ENCODE measurements at regions not wholly inside any gene's neighbourhood (a gene's known extent, or its start where the extent isn't known, plus 50 kb on each side); places are given as distances from the start of the nearest gene placed in this dataset.

DNA sequence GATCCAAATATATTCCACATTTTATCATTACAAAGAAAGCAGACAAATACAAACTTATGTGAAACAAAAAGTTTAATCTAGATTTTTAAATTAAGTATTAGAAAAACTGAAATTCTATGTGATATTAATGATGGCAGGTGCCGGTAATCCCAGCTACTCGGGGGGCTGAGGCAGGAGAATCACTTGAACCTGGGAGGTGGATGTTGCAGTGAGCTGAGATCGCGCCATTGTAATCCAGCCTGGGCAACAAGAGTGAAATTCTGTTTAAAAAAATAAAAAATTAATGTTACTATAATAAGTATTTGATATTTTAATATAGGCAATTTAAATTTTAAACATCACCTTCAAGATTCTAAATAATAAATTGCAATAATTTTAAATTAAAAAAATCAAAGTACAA lies 400.6 kb downstream of the PABPC4L start:
- Histone ChIP-seq H4K20me1 (ENCODE audit: control insufficient read depth, insufficient read depth, insufficient read length) (no peaks in the 10 kb centered on the region), H3K27ac (ENCODE audit: insufficient read length, low read depth, low read length) (no peak overlapping the region), H4K91ac (ENCODE audit: insufficient read length, low read depth, low read length) (no peak overlapping the region), H2BK5ac (ENCODE audit: insufficient read length, low read length) (no peak overlapping the region), H3K4ac (ENCODE audit: low read depth, low read length) (no peak overlapping the region), H3K14ac (ENCODE audit: insufficient read depth, low read length) (no peak overlapping the region), H3K9me3 (ENCODE audit: control insufficient read depth, low read depth, low read length) (no peaks in the 10 kb centered on the region), H2BK15ac (ENCODE audit: low read depth, low read length) (no peak overlapping the region), H3K23me2 (ENCODE audit: insufficient read length, low read depth, low read length, poor library complexity, severe bottlenecking) (no peaks in the 10 kb centered on the region), H4K8ac (replicated peaks; ENCODE audit: insufficient read length, low read depth, low read length) (no peak overlapping the region), H3K18ac (ENCODE audit: insufficient read length, low read depth, low read length) (no peak overlapping the region), H2BK12ac (ENCODE audit: insufficient read length, low read depth, low read length) (no peak overlapping the region), H3K23ac (ENCODE audit: insufficient read length, low read depth, low read length) (no peak overlapping the region), H3K56ac (ENCODE audit: insufficient read length, low read depth, low read length) (no peak overlapping the region), H3K79me2 (ENCODE audit: insufficient read depth, low read length) (no peaks in the 10 kb centered on the region), H3K79me1 (ENCODE audit: insufficient read depth, low read depth, low read length, poor library complexity, severe bottlenecking) (no peaks in the 10 kb centered on the region), H2BK120ac (ENCODE audit: low read depth, low read length, poor library complexity, severe bottlenecking) (no peak overlapping the region), H3K9ac (ENCODE audit: extremely low read depth, insufficient read length, low read length) (no peak overlapping the region), H3K4me1 (ENCODE audit: insufficient read depth, low read length) (no peaks in the 10 kb centered on the region), H4K5ac (ENCODE audit: insufficient read length, low read depth, low read length) (no peak overlapping the region), H3K27me3 (ENCODE audit: insufficient read depth, low read length) (no peaks in the 10 kb centered on the region), H3T11ph (ENCODE audit: low read length) (no peak overlapping the region), H2AK5ac (ENCODE audit: insufficient read length, low read length) (no peak overlapping the region), H2AFZ (ENCODE audit: low read length) (no peak overlapping the region), H2BK20ac (ENCODE audit: low read depth, low read length, poor library complexity, severe bottlenecking) (no peak overlapping the region), H3K4me2 (ENCODE audit: insufficient read depth, insufficient read length, low read length) (no peak overlapping the region)
- Mint-ChIP-seq H3K27me3 (ENCODE audit: low read depth) (no peaks in the 10 kb centered on the region), H3K4me1 (peaks cover 19 to 22% of the 10 kb centered on the region in 2 experiments), H3K9me3 (no peaks in the 10 kb centered on the region), H3K27ac (no peak overlapping the region; a peak in 1 of 7 replicates), H3K4me3 (no peak overlapping the region), H3K36me3 (ENCODE audit: insufficient read depth in 1 of 3, low read depth in 3 of 3) (no peaks in the 10 kb centered on the region)
- TF ChIP-seq, protein P1, sequence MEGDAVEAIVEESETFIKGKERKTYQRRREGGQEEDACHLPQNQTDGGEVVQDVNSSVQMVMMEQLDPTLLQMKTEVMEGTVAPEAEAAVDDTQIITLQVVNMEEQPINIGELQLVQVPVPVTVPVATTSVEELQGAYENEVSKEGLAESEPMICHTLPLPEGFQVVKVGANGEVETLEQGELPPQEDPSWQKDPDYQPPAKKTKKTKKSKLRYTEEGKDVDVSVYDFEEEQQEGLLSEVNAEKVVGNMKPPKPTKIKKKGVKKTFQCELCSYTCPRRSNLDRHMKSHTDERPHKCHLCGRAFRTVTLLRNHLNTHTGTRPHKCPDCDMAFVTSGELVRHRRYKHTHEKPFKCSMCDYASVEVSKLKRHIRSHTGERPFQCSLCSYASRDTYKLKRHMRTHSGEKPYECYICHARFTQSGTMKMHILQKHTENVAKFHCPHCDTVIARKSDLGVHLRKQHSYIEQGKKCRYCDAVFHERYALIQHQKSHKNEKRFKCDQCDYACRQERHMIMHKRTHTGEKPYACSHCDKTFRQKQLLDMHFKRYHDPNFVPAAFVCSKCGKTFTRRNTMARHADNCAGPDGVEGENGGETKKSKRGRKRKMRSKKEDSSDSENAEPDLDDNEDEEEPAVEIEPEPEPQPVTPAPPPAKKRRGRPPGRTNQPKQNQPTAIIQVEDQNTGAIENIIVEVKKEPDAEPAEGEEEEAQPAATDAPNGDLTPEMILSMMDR (conservative IDR thresholded peaks at IDR 0.05) = no peak
- WGBS (ENCODE audit: extremely low coverage, insufficient read length, low lambda C conversion rate) = no CpG with 5 or more reads among the region's 4 CpGs
- DNase-seq = no peak

All from H9 (cell line).